ENCODE measurements at regions not wholly inside any gene's neighbourhood (a gene's known extent, or its start where the extent isn't known, plus 50 kb on each side); places are given as distances from the start of the nearest gene placed in this dataset.

- H3K36me3 ChIP-seq: no peaks in the 10 kb centered on the region
- intact Hi-C loops (cut with DNase I; ENCODE audit: low total_unique reads): no loop called here
- H3K4me1 ChIP-seq: no peaks in the 10 kb centered on the region
- H3K9me3 ChIP-seq: peaks cover 0 to 30% (median 23%) of the 10 kb centered on the region in 8 donors
- TF ChIP-seq, protein P1, sequence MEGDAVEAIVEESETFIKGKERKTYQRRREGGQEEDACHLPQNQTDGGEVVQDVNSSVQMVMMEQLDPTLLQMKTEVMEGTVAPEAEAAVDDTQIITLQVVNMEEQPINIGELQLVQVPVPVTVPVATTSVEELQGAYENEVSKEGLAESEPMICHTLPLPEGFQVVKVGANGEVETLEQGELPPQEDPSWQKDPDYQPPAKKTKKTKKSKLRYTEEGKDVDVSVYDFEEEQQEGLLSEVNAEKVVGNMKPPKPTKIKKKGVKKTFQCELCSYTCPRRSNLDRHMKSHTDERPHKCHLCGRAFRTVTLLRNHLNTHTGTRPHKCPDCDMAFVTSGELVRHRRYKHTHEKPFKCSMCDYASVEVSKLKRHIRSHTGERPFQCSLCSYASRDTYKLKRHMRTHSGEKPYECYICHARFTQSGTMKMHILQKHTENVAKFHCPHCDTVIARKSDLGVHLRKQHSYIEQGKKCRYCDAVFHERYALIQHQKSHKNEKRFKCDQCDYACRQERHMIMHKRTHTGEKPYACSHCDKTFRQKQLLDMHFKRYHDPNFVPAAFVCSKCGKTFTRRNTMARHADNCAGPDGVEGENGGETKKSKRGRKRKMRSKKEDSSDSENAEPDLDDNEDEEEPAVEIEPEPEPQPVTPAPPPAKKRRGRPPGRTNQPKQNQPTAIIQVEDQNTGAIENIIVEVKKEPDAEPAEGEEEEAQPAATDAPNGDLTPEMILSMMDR (IDR thresholded peaks at IDR 0.05 in 8 of 11, conservative IDR thresholded peaks at IDR 0.05 in 3 of 11): no peak
- TF ChIP-seq POLR2AphosphoS5 (IDR thresholded peaks at IDR 0.05) (no peak), POLR2A (IDR thresholded peaks at IDR 0.05) (no peak)
- H3K27ac ChIP-seq: no peak overlapping the region
- WGBS, 5 donors: 80 to 94% (median 84%) methylated on average over 1 of the region's 1 CpG
- no peaks in the 10 kb centered on the region for H3K27me3 ChIP-seq (replicated peaks in 1 of 7)
- H3K4me3 ChIP-seq: no peak overlapping the region
- no peak for DNase-seq
Observed at GRCh38 chr3:17954801-17955200, 212.4 kb upstream of the TBC1D5 start.

DNA sequence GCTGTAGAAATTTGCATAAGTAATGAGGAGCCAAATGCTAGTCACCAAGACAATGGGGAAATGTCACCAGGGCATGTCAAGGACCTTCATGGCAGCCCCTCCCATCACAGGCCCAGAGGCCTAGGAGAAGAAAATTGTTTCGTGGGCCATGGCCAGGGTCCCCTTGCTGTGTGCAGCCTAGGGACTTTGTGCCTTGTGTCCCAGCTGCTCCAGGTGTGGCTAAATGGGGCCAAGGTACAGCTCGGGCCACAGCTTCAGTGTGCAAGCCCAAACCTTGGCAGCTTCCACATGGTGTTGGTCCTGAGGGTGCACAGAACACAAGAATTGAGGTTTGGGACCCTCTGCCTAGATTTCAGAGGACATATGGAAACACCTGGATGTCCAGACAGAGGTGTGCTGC lies 208.8 kb upstream of the TBC1D5 start:
- Histone ChIP-seq H3K27me3 (replicated peaks in 1 of 7) (no peaks in the 10 kb centered on the region), H3K27ac (no peak overlapping the region), H3K36me3 (no peaks in the 10 kb centered on the region), H3K4me3 (no peak overlapping the region), H3K4me1 (no peaks in the 10 kb centered on the region), H3K9me3 (peaks cover 0 to 30% (median 23%) of the 10 kb centered on the region in 8 donors)
- no peak for DNase-seq
- WGBS, 5 donors: 74 to 93% (median 81%) methylated on average over 2 of the region's 2 CpGs
- intact Hi-C loops (cut with DNase I; ENCODE audit: low total_unique reads): no loop called here
- no peak for TF ChIP-seq POLR2A (IDR thresholded peaks at IDR 0.05)
- TF ChIP-seq, protein P1 (IDR thresholded peaks at IDR 0.05 in 8 of 11, conservative IDR thresholded peaks at IDR 0.05 in 3 of 11): no peak
- TF ChIP-seq POLR2AphosphoS5 (IDR thresholded peaks at IDR 0.05): no peak

- H3K36me3 ChIP-seq: no peaks in the 10 kb centered on the region
- DNase-seq: no peak
Observed at GRCh38 chr3:17949101-17949500, 206.7 kb upstream of the TBC1D5 start.

GRCh38 chr3:17947833-17948232 lies 205.4 kb upstream of the TBC1D5 start:
- Histone ChIP-seq H3K36me3 (no peaks in the 10 kb centered on the region), H3K27ac (no peak overlapping the region), H3K9me3 (peaks cover 0 to 28% (median 23%) of the 10 kb centered on the region in 8 donors), H3K27me3 (replicated peaks in 1 of 7) (no peaks in the 10 kb centered on the region), H3K4me3 (no peak overlapping the region), H3K4me1 (no peaks in the 10 kb centered on the region)
- TF ChIP-seq POLR2A (IDR thresholded peaks at IDR 0.05) (no peak), POLR2AphosphoS5 (IDR thresholded peaks at IDR 0.05) (no peak)
- TF ChIP-seq, protein P1 (IDR thresholded peaks at IDR 0.05 in 8 of 11, conservative IDR thresholded peaks at IDR 0.05 in 3 of 11): no peak
- DNase-seq: no peak
- intact Hi-C loops (cut with DNase I; ENCODE audit: low total_unique reads): no loop called here

More at GRCh38 chr3:17949101-17949500, 206.7 kb upstream of the TBC1D5 start:
- intact Hi-C loops (cut with DNase I; ENCODE audit: low total_unique reads): no loop called here
- WGBS, 5 donors: 29 to 45% (median 37%) methylated on average over 6 of the region's 6 CpGs
- Histone ChIP-seq H3K27me3 (replicated peaks in 1 of 7) (no peaks in the 10 kb centered on the region), H3K4me3 (no peak overlapping the region), H3K9me3 (peaks cover 0 to 30% (median 23%) of the 10 kb centered on the region in 8 donors), H3K27ac (no peak overlapping the region), H3K4me1 (no peaks in the 10 kb centered on the region)
- TF ChIP-seq POLR2A (IDR thresholded peaks at IDR 0.05) (no peak), POLR2AphosphoS5 (IDR thresholded peaks at IDR 0.05) (no peak)
- TF ChIP-seq, protein P1 (IDR thresholded peaks at IDR 0.05 in 8 of 11, conservative IDR thresholded peaks at IDR 0.05 in 3 of 11): no peak
